ENCODE measurements at regions not wholly inside any gene's neighbourhood (a gene's known extent, or its start where the extent isn't known, plus 50 kb on each side); places are given as distances from the start of the nearest gene placed in this dataset.
A peak's percentile ranks its signal among the peaks of the same experiment; 100 is the strongest.

GRCh38 chr13:22226086-22226485 lies 555.2 kb downstream of the FGF9 start:
- Mint-ChIP-seq H3K4me3 (no peak overlapping the region), H3K4me1 (peaks cover 17% of the 10 kb centered on the region), H3K9me3 (no peaks in the 10 kb centered on the region), H3K27ac (no peak overlapping the region), H3K36me3 (no peaks in the 10 kb centered on the region)
- ATAC-seq = no peak
- no peak for DNase-seq (ENCODE audit: low spot score in 2 of 2)

- Mint-ChIP-seq H3K36me3 (no peaks in the 10 kb centered on the region), H3K4me3 (no peak overlapping the region), H3K27ac (no peak overlapping the region), H3K4me1 (peaks cover 26% of the 10 kb centered on the region), H3K9me3 (no peaks in the 10 kb centered on the region)
- DNase-seq (ENCODE audit: low spot score in 2 of 2) = no peak
- no peak for ATAC-seq
Measured at GRCh38 chr13:22227895-22228294, 557.0 kb downstream of the FGF9 start.

- ATAC-seq (no peak), DNase-seq (ENCODE audit: low spot score in 2 of 2) (no peak)
- H3K27ac Mint-ChIP-seq = no peak overlapping the region
- H3K9me3 Mint-ChIP-seq = no peaks in the 10 kb centered on the region
- H3K4me1 Mint-ChIP-seq = peaks cover 26% of the 10 kb centered on the region
- H3K36me3 Mint-ChIP-seq = no peaks in the 10 kb centered on the region
- H3K4me3 Mint-ChIP-seq = no peak overlapping the region
Measured at GRCh38 chr13:22229916-22230315, 559.0 kb downstream of the FGF9 start.

GRCh38 chr13:22232186-22232585 lies 561.3 kb downstream of the FGF9 start:
- DNase-seq (ENCODE audit: low spot score in 2 of 2) (no peak), ATAC-seq (no peak)
- Mint-ChIP-seq H3K4me1 (peaks cover 33% of the 10 kb centered on the region), H3K4me3 (no peak overlapping the region), H3K27ac (no peak overlapping the region), H3K9me3 (no peaks in the 10 kb centered on the region), H3K36me3 (no peaks in the 10 kb centered on the region)

GRCh38 chr13:22235285-22235949 lies 564.5 kb downstream of the FGF9 start:
- no peak overlapping the region for H3K4me3 Mint-ChIP-seq
- H3K4me1 Mint-ChIP-seq = peaks cover 23% of the 10 kb centered on the region
- DNase-seq (ENCODE audit: low spot score in 2 of 2) (no peak), ATAC-seq (peak; percentile 91)
- no peaks in the 10 kb centered on the region for H3K9me3 Mint-ChIP-seq
- H3K36me3 Mint-ChIP-seq = no peaks in the 10 kb centered on the region
- no peak overlapping the region for H3K27ac Mint-ChIP-seq

GRCh38 chr13:22235950-22236290 lies 565.0 kb downstream of the FGF9 start:
- Mint-ChIP-seq H3K36me3 (no peaks in the 10 kb centered on the region), H3K4me1 (peaks cover 18% of the 10 kb centered on the region), H3K4me3 (no peak overlapping the region), H3K27ac (no peak overlapping the region), H3K9me3 (no peaks in the 10 kb centered on the region)
- DNase-seq (ENCODE audit: low spot score in 2 of 2) (no peak), ATAC-seq (no peak)

- H3K9me3 Mint-ChIP-seq = no peaks in the 10 kb centered on the region
- DNase-seq (ENCODE audit: low spot score in 2 of 2) (no peak), ATAC-seq (peak; percentile 16)
- H3K36me3 Mint-ChIP-seq = no peaks in the 10 kb centered on the region
- H3K4me3 Mint-ChIP-seq = no peak overlapping the region
- H3K4me1 Mint-ChIP-seq = peaks cover 7% of the 10 kb centered on the region
- no peak overlapping the region for H3K27ac Mint-ChIP-seq
Measured at GRCh38 chr13:22238269-22238668, 567.4 kb downstream of the FGF9 start.

GRCh38 chr13:22240716-22241115 lies 569.8 kb downstream of the FGF9 start:
- Mint-ChIP-seq H3K36me3 (no peaks in the 10 kb centered on the region), H3K9me3 (no peaks in the 10 kb centered on the region), H3K27ac (no peak overlapping the region)

GRCh38 chr13:22243469-22244163 lies 572.7 kb downstream of the FGF9 start:
- no peak overlapping the region for H3K27ac Mint-ChIP-seq
- no peaks in the 10 kb centered on the region for H3K9me3 Mint-ChIP-seq
- H3K4me3 Mint-ChIP-seq = no peak overlapping the region
- no peak for DNase-seq (ENCODE audit: low spot score in 2 of 2)
- no peak for ATAC-seq
- no peaks in the 10 kb centered on the region for H3K4me1 Mint-ChIP-seq
- no peaks in the 10 kb centered on the region for H3K36me3 Mint-ChIP-seq

More at GRCh38 chr13:22240716-22241115, 569.8 kb downstream of the FGF9 start:
- no peak for ATAC-seq
- no peak overlapping the region for H3K4me3 Mint-ChIP-seq
- H3K4me1 Mint-ChIP-seq = peaks cover 5% of the 10 kb centered on the region
- DNase-seq (ENCODE audit: low spot score in 2 of 2) = no peak

- ATAC-seq = no peak
- H3K9me3 Mint-ChIP-seq = no peaks in the 10 kb centered on the region
- no peaks in the 10 kb centered on the region for H3K4me1 Mint-ChIP-seq
- no peak for DNase-seq (ENCODE audit: low spot score in 2 of 2)
- no peaks in the 10 kb centered on the region for H3K36me3 Mint-ChIP-seq
- no peak overlapping the region for H3K27ac Mint-ChIP-seq
- no peak overlapping the region for H3K4me3 Mint-ChIP-seq
Measured at GRCh38 chr13:22252281-22252830, 581.5 kb downstream of the FGF9 start.

GRCh38 chr13:22253107-22253506 lies 582.2 kb downstream of the FGF9 start:
- H3K36me3 Mint-ChIP-seq = no peaks in the 10 kb centered on the region
- ATAC-seq (no peak), DNase-seq (ENCODE audit: low spot score in 2 of 2) (no peak)
- H3K27ac Mint-ChIP-seq = no peak overlapping the region
- H3K9me3 Mint-ChIP-seq = no peaks in the 10 kb centered on the region
- H3K4me1 Mint-ChIP-seq = no peaks in the 10 kb centered on the region
- H3K4me3 Mint-ChIP-seq = no peak overlapping the region

- Mint-ChIP-seq H3K4me3 (no peak overlapping the region), H3K9me3 (peaks cover 3% of the 10 kb centered on the region), H3K36me3 (no peaks in the 10 kb centered on the region), H3K27ac (no peak overlapping the region), H3K4me1 (no peaks in the 10 kb centered on the region)
- no peak for ATAC-seq
- DNase-seq (ENCODE audit: low spot score in 2 of 2) = no peak
Measured at GRCh38 chr13:22256111-22256639, 585.3 kb downstream of the FGF9 start.

GRCh38 chr13:22262001-22262885 lies 591.4 kb downstream of the FGF9 start:
- H3K9me3 Mint-ChIP-seq = peaks cover 3% of the 10 kb centered on the region
- H3K4me3 Mint-ChIP-seq = no peak overlapping the region
- H3K4me1 Mint-ChIP-seq = no peaks in the 10 kb centered on the region
- no peaks in the 10 kb centered on the region for H3K36me3 Mint-ChIP-seq
- ATAC-seq = no peak
- DNase-seq (ENCODE audit: low spot score in 2 of 2) = no peak
- H3K27ac Mint-ChIP-seq = no peak overlapping the region

- Mint-ChIP-seq H3K27ac (no peak overlapping the region), H3K4me1 (no peaks in the 10 kb centered on the region), H3K36me3 (no peaks in the 10 kb centered on the region), H3K4me3 (no peak overlapping the region), H3K9me3 (peaks cover 3% of the 10 kb centered on the region)
- no peak for ATAC-seq
- DNase-seq (ENCODE audit: low spot score in 2 of 2) = no peak
Measured at GRCh38 chr13:22263185-22263584, 592.3 kb downstream of the FGF9 start.

- Mint-ChIP-seq H3K4me1 (no peaks in the 10 kb centered on the region), H3K36me3 (no peaks in the 10 kb centered on the region), H3K4me3 (no peak overlapping the region), H3K27ac (no peak overlapping the region), H3K9me3 (no peaks in the 10 kb centered on the region)
- ATAC-seq (no peak), DNase-seq (ENCODE audit: low spot score in 2 of 2) (no peak)
Measured at GRCh38 chr13:22265563-22265962, 594.7 kb downstream of the FGF9 start.

Measured in stimulated activated effector memory CD8-positive, alpha-beta T cell treated with anti-CD3 and anti-CD28 coated beads, Interleukin-12 subunit alpha, Interleukin-12 subunit beta, amount 100 ng/mL, for 72 hours (primary cell).